SKM-1 (cell line): ENCODE measurements at regions not wholly inside any gene's neighbourhood (a gene's known extent, or its start where the extent isn't known, plus 50 kb on each side); places are given as distances from the start of the nearest gene placed in this dataset.

Experiments used
- DNase-seq: peaks from one replicate; lab custom pipeline; 2025; ENCODE audit not compliant: unreplicated experiment; lab: John Stamatoyannopoulos, UW

DNA sequence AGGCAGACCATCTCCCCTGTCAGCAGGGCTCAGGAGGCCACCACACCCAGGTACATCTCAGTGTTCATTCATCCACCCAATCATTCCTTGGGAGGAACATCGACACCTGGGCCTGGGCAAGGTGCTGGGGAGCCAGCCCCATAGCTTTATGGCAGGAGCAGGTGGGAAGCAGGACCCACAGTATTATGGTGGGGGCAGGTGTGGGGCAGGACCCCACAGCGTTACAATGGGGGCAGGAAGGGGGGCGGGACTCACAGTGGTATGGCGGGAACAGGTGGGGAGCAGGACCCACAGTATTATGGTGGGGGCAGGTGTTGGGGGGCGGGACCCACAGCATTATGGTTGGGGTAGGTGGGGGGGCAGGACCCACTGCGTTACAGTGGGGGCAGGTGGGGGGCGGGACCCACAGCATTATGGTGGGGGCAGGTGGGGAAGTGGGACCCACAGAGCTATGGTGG is 128.9 kb upstream of the HS6ST1 start:
- no peak for DNase-seq

DNA sequence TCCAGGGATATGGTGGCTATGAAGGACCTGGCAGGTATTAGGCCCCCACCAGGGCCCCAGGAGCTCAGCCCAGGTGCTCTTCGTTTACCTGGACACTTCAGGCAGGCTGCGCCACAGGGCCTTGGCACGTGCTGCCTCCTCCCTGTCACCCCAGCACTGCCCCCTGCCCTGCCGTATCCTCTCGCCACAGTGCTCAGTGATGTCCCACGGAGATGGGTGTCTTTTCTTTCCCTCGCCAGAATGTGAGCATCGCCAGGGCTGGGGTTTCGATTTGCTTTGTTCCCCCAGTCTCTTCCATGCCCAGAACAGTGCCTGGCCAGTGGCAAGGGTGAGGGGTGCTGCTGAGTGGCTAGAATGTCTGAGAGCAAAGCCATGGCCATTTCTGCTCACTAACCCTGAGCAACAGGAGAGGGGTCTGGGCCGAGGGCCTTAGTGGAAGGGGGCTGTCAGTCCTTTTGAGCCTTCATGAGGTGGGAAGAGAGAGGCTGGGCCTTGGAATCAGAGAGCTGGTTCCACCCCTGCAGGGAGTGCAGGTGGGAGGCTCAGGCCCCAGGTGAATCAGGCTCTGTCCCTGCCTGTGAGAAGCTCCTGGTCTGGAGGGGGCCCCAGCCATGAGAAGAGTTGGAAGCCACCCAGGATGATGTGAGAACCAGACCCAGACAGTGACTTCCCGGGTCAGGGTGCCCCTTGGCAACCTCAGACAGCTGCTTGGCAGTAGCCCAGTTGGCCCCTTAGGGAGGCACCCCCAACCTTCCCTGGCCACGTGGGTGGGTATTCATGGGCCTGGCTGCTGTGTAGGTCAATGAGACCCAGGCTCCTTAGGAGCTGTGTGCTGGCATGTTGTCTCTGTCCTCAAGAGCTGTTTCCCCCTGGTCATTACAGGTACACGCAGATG is 129.9 kb upstream of the HS6ST1 start:
- no peak for DNase-seq

DNA sequence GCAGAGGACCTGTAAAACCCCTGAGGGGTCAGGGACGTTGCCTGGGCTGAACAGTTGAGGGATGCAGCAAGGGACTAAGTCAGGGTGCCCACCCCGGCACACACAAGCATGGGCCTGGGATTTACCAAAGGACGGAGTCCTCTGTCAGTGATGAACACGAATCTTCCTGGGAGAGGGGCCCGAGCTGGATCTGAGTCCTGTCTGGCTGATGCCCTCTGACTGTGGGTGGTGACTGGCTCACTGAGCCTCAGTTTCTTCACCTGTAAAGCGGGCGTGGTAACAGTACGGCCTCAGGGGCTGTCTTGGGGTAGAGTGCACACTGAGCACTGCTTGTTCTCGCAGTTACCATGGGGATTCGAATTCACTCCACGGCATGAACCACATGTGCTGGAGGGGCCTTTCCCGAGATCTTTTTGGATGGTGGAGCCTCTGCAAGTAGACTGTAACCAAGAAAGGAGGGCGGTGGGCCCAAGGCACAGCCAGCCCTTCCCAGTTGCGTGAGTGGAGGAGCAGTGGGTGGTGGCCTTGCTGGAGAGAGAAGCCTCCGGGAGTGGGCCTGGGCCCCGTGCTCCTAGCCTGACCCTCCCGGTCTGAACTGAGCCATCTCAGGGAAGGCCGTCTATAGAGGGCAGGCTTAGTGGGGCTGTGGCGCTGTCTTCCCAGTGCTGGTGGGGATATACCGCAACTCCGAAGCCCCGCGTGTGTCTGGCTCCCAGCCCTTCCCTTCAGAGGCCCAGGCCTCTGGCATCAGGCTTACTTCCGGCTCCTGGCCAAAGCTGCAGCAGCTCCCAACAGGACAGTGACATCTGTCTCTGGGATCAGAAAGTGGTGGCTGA is 130.8 kb upstream of the HS6ST1 start:
- no peak for DNase-seq

DNA sequence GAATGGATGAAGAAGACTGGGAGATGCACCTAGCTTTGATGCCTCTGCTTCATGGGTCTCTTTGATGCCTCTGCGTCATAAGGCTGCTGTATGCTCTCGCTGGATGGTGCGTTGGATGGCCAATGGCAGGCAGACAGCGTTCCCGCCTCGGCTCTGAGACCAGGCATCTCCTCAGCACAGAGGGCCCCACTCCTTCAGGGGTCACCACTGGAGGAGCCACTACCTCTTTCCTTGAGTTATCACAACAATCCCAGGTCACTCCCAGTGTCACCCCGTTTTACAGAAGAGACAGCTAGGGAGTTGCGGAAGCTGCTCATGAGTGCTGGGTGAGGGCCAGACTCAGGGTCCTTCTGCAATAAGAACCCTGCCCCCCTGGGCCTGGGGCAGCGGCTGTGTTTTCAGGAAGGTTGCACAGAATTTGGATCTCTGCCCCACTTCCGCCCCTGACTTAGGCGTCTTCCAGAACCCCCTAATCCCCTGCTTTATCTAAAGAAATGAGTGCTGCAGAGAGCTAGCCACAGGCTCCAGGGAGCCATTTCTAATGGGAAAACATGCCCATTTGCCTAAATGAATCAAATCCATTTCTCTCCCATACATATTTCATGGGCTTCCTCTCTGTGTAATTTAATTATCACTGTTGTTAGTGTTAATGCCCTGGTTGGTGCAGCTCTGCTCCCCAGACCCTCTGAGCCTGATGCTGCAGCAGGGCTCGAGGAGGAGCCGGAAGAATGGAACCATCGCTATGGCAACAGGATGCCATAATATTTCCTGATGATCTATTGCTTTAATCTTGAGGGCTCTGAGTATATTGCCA is 131.8 kb upstream of the HS6ST1 start:
- no peak for DNase-seq

DNA sequence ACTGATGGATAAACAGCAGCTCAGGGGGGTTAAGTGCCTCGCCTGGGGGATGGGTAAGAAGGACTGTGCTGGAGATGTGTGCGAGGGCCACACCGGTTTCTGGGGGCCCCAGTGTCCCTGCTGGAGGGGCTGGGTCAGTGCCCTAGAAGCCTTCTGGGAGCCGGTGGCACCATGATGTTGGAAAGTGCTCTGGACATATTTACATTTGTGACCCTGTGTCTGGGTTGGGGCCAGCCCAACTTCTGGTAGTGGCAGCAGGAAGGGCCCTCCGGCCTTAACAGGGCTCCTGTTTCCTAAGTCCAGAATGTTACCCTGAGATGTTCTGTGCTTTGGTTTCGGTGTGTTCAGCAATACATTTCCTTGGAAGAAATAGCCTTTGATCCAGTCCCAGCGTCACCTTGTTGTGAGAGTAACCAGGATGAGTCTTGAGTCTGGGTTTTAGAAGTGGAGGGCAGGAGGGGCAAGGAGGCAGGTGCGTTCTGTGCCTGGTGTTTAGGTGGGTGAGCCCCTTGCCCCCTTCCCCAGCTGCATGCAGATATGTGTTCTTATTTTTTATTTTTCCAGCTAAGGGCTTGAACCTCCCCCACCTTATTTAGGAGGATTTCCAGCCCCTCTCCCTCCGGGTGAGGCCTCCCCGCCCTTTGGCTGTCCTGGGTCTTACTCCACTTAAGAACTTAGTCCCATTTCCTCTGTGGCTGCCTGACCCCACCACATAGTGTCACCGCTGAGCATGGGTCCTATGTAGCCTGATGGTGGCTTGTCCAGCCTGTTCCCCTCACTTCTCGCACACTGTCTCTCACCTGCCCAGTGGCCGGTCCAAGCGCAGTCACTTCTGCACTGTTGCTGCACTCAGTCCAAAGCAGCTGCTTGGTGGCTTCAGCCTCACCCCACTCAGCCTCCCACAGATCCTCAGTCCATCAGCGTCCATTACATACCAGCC is 132.7 kb upstream of the HS6ST1 start:
- no peak for DNase-seq

DNA sequence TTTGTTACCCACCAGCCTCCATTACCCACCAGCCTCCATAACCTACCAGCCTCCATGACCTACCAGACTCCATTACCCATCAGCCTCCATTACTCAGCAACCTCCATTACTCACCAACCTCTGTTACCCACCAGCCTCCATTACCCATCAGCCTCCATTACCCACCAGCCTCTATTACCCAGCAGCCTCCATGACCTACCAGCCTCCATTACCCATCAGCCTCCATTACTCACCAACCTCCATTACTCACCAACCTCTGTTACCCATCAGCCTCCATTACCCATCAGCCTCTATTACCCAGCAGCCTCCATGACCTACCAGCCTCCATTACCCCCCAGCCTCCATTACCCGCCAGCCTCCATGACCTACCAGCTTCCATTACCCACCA is 133.3 kb upstream of the HS6ST1 start:
- DNase-seq, result no peak

DNA sequence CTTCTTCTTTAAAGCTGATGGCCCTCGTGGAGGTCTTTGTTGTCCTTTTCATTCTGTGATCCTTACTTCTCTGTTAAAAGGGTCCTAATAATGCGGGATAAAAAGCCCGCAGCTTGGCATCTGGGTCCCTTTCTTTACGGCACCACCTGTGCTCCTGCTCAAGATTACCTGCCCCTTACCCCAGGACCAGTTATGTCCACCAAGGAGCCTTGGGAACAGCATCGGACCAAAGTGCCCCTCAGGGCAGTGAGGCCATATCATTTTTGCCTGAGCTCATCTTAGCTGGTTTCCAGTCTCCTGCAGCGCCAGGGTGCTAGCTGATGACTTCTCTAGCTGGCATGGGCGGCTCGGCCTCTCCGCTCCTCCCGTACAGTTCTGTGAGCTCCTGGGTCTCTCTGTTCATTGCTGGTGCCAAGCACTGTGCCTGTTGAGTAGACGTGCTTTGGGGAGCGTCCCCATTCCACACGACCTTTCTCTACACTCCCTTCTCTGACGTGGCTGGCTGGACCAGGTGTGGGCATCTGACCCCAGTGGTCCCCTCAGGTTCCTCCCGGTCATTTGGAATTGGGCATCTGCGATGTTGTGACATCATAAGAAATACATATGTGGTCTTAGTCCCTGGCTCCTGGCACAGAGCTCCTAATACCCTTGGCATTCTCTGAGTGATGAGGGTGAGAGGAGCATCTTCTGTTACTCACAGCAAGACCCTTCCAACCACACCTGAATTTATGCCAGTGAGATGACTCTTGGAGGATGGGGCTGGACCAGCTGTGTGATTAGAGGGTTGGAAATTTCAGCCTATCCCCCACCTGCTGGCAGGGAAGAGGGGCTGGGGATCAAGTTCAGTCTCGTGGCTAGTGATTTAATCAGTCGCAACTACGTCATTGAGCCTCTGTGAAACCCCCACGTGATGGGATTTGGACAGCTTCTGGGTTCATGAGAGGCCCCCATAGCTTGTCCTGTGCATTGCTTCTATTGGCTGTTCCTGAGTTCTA is 134.2 kb upstream of the HS6ST1 start:
- DNase-seq, result no peak

DNA sequence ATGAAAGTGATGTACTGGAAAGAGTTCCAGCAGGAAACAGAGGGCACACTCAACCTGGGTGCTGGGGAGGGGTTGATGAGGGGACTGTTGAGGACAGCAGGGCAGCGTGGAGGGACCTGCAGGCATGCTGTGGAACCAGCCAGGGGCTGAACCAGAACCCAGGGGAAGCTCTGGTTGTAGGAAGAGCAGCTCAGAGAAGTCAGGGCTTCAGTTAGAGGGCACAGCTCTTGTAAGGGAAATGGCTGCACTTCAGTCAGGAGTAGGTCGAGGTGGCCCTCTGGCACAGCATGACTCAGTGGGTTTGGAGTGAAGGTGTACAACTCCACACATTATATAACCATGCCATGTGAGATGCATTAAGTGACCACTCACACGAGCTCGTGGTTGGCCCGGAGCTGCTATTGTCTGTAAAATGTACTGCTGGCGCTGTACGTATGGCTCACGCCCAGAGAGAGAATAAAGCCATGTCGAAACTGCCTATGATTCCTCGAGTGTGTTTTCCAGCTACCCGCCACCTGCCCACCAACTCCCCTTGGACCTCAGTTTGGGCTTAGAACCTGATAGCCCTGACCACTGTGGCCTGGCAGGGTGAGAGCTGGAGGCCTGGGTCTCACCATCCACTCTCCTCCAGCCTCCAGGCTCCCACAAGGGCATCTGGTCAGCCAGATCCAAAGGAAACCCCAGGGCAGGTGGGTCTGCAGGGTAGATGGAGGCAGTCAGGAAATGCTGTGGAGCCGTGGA is 136.5 kb upstream of the HS6ST1 start:
- DNase-seq, result no peak

DNA sequence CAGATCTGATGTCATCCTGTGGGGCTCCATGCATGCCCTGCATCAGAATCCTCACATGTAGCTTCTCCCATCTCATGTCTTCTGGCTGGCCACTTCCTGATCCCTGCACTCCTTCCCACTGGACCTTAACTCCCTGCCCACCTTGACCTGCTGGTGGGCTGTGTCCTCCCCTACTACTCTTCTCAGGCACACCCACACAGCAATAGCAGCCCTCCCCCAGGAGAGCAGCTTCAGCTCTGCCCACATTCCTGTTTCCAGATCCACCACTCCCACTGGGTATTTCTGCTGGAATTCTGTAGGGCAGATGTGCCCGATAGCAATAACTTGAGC is 137.0 kb upstream of the HS6ST1 start:
- no peak for DNase-seq

DNA sequence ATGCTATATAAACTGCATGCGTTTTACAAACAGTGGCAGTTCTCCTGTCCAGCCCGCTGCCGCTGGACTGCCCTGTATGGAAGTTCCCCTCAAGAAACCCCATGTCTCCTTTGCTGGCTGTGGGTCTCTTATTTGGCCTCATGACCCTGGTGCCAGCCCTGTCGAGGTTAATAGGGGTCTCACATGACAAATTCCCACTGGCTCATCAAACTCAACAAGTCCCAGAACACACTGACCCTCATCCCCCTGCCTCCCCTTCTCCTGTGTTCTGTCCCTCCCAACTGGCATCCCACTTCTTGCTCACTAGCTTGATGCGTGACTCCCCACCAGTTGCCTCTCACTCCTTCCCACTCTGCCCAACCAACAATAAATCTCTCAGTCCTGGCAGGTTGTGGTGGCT is 137.6 kb upstream of the HS6ST1 start:
- DNase-seq, result no peak

DNA sequence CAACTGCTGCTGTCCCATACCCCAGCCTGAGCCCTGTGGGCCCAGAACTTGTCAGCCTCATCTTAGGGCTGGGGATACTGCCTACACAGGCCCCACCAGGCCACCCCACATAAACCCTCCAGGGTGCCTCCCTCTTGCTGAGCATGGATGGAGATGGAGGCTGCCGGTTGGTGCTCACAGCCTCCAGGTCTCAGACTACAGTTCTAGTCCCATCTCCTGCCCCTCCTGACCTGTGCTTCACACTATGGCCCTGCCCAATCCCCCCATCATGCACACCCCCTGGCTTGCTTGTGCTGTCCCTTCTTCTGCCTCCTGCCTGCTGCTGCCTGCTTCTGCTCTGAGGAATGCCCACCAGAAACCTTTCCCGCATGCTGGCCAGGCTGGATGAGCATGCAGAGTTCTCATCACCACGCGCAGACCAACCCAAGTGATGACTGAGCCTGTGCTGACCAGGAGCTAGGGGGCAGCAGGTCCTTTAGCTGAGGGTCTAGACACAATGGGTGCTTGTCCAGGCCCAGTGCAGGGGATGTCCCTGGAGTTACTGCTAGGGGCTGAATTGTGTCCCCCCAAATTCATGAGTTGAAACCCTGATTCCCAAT is 138.4 kb upstream of the HS6ST1 start:
- DNase-seq, result no peak

DNA sequence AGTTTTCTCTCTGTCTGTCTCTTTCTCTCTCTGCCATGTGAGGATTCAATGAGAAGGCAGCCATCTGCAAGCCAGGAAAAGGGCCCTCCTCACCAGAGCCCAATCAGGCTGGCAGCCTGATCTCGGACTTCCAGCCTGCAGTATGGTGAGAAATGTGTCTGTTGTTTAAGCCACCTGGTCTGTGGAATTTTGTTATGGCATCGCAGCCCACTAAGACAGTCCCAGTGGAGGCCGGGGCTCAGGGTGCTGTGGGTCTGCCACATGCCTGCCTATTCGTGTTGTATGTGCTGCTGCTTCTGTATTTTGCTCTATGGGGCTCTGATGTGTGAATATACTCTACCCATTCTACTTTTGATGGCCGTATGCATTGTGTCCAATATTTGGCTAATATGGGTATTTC is 139.0 kb upstream of the HS6ST1 start:
- DNase-seq, result no peak

DNA sequence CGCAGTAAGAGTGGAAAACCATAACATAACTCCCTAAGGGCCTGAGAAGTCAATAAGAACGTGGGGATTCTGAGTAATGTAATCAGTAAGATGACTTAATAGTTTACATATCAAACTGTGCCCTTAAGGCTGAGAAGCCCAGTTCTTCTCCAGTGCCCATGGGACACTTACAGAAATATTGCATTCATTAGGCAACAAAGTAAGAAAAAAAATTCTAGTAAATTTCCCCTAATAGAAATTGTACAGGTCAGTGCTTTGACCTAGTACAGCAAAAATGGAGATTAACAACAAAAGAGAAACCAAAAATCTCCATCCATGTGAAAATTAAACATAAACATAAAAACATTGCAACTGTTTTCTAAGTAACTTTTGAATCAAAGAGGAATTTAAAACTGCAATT is 139.8 kb upstream of the HS6ST1 start:
- DNase-seq, result no peak

DNA sequence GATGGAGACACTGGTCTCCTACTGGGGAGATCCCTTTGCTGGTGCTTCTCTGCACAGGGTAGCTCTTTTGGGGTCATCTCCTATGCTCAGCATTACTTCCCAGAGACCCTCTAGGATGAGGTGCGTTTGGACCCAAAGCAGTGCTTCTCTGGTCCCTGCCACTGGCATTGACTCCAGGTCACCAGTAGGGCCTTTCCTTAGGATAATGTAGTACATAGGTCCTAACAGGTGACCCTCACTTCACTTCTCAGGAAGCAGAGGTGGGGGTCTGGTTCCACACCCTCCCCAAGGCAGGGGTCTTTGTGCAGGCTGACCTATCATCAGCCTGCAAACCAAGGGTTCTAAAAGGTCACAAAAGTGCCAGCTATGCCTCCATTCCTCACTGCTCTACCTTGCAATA is 145.8 kb upstream of the HS6ST1 start:
- no peak for DNase-seq

DNA sequence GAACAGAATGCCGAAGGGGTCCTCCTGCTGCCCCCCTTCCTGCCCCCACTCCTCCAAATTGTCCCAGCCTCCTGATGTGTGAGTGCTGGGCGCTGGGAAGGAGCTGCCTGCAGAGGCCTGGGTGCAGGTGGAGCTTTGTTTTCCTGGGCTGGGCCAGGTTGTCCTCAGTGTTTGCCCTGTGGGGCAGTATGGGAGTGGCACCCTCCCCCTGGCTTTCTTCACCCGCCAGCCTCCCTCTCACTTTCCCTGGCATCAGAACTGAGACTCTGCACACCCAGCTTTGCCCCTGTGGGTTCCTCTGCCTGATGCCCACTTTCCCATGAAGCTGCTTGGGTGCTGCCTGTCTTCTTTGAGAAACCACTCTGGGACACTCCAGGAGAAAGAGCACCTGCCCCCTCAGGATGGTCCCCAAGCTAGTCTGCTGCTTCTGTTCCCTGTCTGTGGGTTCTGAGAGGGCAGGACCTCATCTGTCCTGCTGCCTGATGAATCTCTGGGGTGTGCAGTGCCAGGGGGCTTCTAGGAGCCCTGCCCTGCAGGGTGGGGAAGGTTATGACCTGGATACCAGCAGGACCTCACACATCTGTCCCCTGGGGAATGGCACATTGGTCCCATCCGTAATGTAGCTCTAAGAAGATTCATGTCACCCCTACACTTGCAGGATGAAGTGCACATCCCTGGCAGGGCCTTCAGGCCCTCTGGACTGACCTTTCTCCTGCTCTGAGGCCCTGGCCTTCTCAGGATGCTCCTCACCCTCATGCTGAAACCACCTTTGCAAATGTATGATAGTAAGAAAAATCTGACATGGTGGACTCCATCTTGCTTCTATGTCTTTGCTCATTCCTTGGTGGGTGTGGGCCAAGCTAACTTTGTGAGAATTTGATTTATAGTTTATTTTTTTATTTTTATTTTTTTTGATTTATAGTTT is 146.8 kb upstream of the HS6ST1 start:
- DNase-seq, result no peak

DNA sequence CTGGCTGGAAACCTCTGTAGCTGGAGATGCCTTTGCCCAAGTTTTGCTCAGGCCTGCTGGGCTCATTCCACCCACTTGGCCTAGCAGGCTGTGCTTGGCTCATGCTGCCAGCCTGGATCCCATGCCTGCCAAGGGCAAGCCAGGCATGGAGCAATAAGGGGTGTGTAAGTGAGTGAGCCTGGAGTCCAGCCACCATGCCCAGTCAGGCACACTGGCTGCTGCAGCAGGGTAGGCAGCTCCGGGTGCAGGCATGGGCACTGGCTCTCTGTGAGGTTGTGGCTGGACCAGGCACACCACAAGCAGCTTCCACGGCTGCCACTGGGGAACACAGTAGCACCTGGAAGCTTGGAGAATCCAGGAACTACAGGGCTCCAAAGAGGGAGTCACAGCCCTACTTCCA is 147.7 kb upstream of the HS6ST1 start:
- no peak for DNase-seq

DNA sequence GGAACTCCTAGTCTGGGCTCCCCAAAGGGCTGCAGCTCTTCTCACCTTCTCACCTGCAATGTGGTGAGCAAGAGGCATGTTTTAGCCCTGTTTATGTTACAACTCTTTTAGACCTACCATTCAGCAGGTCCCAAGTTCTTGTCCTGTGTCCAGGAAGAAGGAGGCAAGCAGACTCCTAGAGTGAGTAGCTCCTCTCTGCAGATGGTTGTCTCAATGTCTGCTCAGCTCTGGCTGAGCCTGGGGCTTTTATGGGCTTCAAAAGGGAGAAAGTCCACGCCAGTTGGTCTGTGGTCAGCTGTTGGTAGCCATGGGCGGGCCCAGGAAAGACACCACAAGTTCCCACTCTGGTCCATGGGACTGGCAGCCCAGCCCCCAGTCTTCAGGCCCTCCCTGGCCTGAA is 148.1 kb upstream of the HS6ST1 start:
- no peak for DNase-seq
